ENCODE measurements at regions not wholly inside any gene's neighbourhood (a gene's known extent, or its start where the extent isn't known, plus 50 kb on each side); places are given as distances from the start of the nearest gene placed in this dataset.

- TF ChIP-seq BACH1 (IDR thresholded peaks at IDR 0.05; ENCODE audit: low read length) (no peak), GTF2F1 (IDR thresholded peaks at IDR 0.05; ENCODE audit: borderline replicate concordance, low read depth, low read length) (no peak)
Measured at GRCh38 chr6:11659757-11660156, 118.8 kb downstream of the ADTRP start.

Measured in H1 (cell line).